C4-2B (cell line): ENCODE measurements at regions not wholly inside any gene's neighbourhood (a gene's known extent, or its start where the extent isn't known, plus 50 kb on each side); places are given as distances from the start of the nearest gene placed in this dataset.

ENCODE experiments used
- ZFX ChIP-seq: fragments of 450-650 bp; IDR thresholded peaks from 2 replicates; pipeline ENCODE4 v1.6.1; 2017
- TF ChIP-seq, protein P1 (sequence below): fragments of 450-650 bp; conservative IDR thresholded peaks from 2 replicates; pipeline ENCODE4 v1.5.1; 2017; ENCODE audit warnings: mild to moderate bottlenecking

DNA sequence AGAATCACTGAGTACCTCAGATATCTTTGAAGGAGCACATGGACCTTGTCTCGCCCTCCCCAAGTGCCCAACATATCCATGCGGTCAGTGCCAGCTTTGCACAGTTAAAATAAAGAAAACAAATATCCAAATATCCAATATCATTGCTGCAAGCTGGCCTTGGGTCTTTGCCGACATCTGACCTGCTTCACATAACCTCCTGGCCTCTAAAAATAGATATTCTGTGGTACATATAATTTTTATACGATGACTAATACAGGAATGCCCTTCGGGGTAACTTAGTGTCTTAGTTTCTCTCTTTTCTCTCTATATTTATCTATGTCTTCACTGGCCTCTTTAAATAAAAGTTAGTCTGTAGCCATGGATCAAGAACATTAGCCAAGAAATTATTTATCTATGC, 67.8 kb downstream of the MAF start:
- TF ChIP-seq, protein P1, sequence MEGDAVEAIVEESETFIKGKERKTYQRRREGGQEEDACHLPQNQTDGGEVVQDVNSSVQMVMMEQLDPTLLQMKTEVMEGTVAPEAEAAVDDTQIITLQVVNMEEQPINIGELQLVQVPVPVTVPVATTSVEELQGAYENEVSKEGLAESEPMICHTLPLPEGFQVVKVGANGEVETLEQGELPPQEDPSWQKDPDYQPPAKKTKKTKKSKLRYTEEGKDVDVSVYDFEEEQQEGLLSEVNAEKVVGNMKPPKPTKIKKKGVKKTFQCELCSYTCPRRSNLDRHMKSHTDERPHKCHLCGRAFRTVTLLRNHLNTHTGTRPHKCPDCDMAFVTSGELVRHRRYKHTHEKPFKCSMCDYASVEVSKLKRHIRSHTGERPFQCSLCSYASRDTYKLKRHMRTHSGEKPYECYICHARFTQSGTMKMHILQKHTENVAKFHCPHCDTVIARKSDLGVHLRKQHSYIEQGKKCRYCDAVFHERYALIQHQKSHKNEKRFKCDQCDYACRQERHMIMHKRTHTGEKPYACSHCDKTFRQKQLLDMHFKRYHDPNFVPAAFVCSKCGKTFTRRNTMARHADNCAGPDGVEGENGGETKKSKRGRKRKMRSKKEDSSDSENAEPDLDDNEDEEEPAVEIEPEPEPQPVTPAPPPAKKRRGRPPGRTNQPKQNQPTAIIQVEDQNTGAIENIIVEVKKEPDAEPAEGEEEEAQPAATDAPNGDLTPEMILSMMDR = no peak
- no peak for TF ChIP-seq ZFX
